ENCODE measurements at regions not wholly inside any gene's neighbourhood (a gene's known extent, or its start where the extent isn't known, plus 50 kb on each side); places are given as distances from the start of the nearest gene placed in this dataset.
"Not testable (repeated sequence)": the region's sequence is repeated elsewhere in the genome, so short reads cannot be mapped to it uniquely, and the experiment has no call there.

DNA sequence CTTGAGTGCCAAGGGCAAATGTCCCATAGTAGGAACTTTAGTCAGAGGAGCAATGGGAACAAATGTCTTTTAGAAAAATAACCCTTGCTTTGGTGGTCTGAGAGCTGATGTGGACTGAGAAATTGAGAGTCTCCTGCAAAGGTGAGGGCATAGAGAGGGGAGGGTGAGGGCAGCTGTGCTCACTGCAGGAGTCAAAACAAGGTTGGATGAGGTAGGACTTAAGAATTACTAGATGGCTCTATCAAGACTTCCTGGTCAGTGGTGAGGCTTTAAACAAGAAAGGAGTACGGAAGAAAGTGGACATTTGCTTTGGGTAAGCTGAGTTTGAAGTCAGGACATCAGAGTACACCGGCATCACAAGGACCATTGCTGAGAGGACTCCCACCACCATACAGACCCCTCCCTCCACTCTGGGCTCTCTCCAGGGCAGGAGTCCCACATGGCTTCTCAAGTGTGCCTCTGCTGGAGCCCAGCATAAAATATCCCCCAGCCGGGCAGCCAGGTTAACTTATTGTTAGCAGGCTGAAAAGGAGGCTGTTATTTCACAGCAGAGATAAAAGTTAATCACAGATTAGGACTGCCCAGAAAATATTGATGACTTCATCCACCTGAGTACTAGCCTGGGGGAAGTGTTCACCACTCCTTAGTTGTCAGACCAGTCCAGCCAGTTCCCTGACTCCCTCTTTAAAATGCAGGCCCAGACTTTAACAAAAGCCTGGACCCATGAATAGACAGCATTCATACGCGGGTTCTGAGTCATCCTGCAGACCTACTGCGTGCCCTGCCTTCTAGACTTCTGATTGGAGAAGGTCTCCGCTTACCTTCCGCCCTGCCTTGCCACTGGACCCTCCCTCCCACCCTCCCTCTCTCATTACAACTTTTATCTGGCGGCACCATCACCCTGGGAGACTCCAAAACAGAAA lies 167.2 kb downstream of the BCL2L11 start:
- not testable (repeated sequence) for DNase-seq (ENCODE audit: low spot score)

DNA sequence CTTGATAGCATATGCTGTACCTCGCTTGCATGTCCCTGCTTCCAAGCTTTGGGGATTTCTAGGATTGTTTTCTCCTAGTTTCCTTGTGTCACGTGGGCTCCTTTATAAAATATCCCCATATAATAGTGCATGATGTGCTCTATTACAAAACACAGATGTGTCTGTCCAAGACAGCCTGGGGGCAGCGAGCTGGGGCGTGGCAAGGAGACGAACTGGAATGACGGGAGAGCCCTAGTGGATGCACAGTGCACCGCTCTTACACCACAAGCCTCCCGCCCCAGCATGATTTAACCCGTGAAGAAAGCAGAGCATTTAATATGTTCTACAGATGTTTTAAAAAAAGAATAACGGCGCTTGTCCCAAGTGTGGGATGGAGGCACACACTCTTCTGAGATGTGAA lies 169.7 kb downstream of the BCL2L11 start:
- DNase-seq (ENCODE audit: low spot score), result not testable (repeated sequence)

DNA sequence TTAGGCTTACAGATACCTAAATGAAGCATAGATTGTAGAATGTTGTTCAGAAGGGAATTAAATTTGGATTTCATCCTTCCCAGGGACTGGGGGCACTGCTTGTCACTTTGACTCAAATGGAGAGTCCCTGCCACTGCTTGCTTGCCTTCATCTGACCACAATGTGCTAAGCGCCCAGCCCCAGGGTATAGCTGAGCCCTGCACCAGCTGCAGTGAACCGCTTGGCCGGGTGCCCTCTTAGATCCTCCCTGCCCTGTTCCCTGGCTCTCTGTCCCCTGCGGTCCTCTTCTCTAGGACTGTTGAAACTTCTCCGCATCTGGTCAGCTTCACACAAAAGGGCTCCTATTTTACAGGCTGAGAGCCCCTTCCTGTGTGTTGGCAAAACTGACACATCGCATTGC lies 170.9 kb downstream of the BCL2L11 start:
- not testable (repeated sequence) for DNase-seq (ENCODE audit: low spot score)

DNA sequence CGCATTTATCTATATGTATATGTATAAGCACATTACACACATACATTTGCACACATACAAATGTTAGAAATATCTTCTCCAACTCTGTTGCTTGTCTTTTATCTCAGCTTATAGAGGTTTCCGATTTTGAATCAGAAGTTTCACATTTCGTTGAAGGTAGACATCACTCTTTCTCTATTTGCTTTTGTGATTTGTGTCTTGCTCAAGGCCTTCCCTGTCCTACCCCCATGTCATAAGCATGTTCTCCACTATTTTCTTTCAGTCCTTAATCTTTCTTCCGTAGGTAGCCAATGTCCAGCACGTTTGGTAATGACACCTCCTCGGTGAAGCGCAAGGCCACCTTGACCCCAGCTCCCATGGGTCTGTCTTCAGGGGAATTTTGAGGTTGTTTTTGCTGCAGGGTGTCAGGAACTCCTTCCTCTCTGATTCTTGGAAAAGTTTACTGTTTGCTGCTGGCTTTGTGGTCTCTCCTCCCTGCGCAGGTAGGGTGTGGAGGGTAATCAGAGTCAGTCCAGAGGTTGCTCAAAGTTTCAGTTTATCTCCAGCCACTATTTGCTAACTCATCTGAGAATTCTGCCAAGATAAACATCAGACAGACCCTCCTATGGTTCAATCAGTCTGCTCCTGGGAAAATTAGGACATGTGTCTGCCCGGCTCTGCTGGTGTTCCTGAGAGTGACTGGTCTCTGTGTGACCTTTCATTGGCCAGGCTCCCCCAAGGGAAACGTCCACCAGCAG lies 171.7 kb downstream of the BCL2L11 start:
- not testable (repeated sequence) for DNase-seq (ENCODE audit: low spot score)

DNA sequence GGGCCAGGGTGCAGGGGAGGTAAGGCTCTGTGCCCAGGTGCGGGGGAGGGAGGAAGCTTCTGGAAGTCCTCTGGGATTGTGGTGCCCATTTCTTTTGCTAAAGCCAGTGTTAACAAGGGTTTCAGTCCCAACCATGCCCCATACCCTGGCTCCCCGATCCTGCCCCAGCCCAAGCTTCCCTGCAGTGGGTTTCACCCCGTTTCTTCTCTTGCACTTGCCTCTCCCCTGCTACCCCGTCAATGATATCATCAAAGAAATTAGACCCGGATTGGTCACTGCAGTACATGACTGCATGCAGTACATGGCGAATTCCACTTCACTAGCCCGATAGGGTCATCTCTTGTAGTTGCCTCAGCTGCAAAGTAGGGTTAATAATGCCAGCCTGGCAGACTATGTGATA lies 174.0 kb downstream of the BCL2L11 start:
- DNase-seq (ENCODE audit: low spot score), result not testable (repeated sequence)

DNA sequence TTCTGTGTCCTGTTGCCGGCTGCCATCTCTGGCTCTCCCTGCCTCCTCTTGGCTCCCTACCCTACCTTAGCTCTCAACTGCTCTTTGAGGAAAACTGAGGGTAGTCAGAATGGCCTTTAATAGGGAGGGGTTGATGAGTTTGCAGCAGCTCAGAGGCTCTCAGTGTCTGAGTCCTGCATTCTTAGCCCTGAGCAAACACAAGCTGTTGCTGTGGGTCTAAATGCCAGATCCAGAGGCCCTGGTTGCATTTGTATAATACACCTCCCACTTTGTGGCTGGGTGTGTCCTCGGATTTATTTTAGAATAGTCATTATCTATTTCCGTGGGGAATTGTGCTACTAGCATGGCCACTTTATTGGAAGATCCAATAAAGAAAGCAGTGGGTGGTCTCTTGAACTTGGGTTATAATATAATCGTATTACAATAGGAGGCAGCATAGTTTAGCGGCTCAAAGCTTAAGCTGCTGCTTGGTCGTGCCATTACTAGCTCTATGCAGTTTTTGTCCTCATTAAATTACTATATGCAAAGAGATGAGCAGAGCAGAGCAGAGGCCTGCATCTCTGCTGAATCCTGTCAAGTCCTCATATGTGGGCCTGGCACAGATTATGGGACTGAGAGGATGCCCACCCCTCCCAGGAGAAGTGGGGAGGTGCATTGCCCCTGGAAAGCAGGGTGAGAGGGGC lies 175.5 kb downstream of the BCL2L11 start:
- not testable (repeated sequence) for DNase-seq (ENCODE audit: low spot score)

DNA sequence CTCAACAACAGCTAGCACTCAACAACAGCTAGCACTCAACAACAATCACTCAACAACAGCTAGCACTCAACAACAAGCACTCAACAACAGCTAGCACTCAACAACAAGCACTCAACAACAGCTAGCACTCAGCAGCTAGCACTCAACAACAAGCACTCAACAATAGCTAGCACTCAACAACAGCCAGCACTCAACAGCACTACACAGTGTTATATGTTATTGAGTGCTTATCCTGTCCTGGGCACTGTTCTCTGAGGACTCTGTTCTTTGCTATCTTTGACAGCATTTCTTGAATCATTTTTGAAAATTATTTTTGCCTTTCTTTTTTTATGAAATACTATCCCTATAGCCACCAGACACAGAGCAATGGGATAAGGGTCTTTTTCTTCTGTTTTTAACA lies 176.4 kb downstream of the BCL2L11 start:
- DNase-seq (ENCODE audit: low spot score), result not testable (repeated sequence)

DNA sequence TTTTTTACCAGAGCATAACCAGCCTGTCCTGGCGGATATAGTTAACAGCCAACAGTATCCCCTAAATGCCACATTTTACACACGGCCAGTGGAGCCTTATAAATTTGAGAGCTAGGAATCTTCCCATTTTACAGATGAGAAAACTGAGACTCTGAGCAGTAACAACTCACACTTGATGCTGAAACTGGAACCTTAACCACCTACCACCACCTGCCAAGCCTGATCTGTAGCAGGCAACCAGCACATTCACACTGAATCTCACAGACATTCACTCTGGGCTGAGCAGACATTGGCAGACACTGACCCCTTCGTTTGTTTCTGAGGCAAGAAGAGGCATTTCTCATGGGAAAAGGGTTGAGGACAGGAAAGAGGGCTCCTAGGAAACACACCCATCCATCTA lies 178.2 kb downstream of the BCL2L11 start:
- not testable (repeated sequence) for DNase-seq (ENCODE audit: low spot score)

DNA sequence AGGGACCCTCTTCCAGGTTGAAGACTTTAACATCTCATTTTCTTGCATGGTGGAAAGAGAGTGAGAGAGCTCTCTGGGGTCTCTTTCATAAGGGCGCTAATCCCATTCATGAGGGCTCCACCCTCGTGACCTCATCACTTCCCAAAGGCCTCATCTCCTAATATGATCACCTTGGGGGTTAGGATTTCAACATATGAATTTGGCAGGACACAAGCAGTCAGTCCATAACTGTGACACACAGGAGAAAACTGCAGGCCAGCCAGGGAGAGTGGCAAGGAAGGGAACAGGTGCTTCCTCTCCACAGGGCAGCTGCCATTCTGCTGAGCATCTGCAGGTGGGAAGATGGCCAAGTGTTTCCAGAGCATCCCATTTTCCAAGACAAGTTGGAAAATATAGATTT lies 178.9 kb downstream of the BCL2L11 start:
- DNase-seq (ENCODE audit: low spot score), result not testable (repeated sequence)

DNA sequence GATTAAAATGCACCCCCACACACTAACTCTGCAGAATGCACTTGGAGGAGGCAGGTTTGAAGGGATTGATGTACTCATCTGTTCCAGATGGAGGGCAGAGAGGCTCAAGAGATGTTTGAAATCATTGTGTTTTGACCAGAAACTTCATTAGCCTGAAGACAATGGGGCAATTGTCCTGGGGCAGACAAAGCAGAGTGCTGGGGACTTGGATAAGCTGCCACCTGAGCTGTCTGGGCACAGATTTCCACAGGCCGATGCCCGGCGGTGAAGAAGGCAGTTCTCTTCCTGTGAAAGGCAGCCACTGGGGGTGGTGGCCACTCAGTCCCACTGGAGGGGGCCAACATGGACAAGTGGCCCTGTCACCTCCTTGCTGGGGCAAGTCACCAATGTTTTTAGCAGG lies 181.0 kb downstream of the BCL2L11 start:
- not testable (repeated sequence) for DNase-seq (ENCODE audit: low spot score)

DNA sequence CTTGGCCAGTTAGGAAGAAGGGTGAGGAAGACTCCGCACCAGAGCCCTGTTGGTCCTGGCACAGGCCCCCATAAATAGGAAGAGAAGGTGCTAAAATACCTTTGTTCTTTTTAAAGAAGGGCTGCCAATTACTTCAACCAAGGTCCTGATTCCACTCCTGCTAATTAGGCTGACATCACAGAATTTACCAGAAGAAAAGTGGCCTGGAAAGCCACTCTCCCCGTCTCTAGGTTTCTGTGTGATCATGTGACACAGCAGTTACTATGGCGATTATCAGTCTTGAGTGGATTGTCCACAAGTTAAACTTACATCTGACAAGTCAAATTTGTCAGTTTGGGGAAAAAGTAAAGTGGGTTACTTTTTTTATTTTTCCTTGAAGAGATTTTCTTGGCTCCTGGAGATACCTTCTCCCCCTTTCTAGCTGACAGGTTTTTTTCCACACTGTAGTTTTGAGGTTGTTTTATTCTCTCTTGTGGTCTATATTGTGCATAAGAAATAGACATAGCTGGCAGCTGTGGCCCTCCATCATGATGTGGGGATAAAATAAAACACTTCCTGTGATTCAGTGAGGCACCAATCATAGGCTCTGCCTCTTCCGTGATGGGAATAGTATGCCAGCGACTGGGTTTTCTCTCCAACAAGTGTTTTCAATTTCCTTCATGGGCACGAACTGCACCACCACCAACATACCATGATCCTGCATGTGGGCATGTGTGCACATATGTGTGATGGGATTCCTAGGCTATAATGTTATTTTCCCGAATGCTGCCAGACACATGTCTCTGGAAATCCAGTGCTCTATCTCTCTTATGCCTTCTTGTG lies 181.9 kb downstream of the BCL2L11 start:
- not testable (repeated sequence) for DNase-seq (ENCODE audit: low spot score)

DNA sequence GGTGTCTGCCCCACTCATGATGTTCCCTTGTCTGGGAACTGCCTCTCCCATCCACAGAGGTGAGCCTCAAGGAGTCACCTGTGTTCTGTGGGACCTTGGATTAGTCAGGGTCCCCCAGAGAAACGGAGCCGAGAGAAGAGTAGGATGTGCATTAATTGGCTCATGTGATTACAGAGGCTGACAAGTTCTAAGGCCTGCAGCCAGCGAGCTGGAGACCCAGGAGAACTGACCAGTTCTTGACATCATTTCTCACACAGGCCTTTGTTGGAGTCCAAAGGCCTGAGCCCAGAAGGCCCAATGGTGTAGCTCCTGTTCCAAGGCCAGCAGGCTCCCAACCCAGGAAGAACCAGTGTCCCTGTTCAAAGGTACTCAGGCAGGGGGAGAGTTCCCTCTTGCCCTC lies 186.6 kb downstream of the BCL2L11 start:
- DNase-seq (ENCODE audit: low spot score), result not testable (repeated sequence)

DNA sequence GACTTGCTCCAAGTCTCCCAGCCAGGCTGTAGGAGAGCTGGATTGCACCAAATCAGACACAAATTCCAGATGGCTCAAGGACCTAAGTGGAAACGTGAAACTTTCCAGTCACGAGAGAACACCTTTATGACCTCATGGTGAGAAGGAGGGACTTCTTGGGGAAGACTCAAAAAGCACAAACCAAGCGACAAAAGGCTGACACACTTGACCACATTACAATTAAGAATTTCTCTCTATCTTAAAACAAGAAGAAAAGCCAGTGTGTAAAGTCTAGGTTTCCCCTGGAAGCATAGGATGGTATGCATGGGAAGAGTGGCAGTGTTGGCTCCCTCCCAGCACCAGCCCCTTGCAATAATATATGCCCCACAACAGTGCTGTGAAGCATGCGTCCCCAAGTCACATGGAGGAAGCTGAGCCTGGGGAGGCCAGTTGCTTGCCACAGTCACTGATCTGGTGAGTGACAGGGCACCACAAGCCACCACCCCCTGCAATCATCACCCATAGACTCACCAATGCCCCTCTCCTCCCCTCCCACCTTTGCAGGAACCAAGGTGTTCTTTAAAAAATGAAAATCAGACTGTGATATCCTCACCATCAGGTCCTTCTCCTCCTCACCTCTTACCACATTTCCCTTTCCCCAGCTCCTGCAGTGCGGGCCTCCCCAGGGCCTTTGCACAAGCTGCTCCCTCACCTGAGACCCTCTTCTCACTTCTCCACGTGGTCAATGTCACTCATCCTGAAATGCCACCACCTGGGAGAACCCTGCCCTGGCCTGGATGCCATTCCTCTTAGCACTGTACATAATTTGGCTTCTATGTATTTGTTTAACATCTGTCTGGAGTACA lies 188.7 kb downstream of the BCL2L11 start:
- DNase-seq (ENCODE audit: low spot score), result not testable (repeated sequence)

DNA sequence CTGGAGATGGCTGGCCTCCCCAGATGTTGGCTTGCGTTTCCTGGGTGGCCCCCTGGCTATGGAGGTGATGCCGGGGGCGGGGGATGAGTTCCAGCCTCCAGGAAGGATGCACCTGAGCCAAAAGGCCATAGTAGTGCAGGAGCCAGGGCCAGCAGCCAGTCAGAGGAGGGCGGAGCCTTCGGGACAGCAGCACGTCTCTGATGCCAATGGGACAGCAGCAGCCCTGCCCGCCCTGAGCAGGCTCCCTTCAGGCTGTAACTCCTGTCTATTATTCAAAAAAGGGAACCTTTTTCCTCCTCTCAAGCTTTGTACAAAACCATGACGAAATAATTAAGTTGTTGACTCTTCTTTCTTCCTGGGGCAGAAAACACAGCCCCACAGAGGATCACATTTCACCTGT lies 189.7 kb downstream of the BCL2L11 start:
- DNase-seq (ENCODE audit: low spot score), result not testable (repeated sequence)

DNA sequence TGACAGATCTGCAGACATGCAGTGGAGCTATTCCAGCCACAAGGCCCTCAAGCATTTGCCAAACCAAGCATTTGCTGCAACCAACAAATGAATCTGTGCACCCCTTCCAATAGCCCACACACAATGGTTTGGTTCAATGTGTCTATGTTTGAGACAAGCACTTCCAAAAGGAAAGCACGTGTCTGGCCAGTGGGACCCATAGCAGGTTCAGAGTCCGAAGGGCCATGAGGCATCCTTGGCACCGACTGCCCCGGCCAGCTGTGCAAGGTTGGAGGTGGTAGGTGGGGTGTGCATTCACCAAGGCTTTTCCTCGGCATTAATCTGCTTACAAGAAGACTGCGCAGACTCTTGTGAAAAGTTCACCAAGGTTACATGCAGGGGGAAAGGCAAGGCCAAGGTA lies 190.9 kb downstream of the BCL2L11 start:
- not testable (repeated sequence) for DNase-seq (ENCODE audit: low spot score)

DNA sequence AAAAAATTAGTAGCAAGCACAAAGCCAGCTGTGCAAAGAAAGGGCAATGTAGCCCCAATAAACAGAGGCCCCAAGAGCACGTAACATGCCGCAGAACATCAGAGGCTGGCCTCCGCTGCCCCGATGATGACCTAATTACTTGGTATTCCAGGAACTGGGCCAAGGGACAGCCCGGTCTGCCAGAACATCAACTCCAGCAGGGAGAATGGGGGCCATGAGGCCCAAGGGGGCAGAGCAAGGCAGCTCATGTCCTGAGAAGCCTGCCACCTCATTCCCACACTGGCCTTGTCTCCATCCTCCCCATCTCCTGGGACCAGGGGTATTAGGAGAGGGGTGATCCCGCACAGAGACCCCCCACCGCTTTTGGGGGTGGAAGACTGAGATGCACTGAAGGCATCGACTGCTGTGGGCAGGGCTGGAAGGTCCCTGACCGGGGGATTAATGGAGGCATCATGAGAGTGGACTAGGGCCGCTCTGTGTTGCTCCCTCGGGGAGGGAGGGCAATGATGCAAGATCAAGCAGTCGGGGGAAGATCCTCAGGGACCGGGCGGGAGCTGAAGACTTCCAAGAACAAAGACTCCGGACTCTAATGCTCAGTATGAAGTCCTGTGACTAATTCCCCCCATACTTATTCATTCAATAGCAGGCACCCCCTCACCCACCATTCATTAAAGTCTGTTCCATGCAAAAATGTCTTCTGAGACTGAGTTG lies 192.3 kb downstream of the BCL2L11 start:
- not testable (repeated sequence) for DNase-seq (ENCODE audit: low spot score)

DNA sequence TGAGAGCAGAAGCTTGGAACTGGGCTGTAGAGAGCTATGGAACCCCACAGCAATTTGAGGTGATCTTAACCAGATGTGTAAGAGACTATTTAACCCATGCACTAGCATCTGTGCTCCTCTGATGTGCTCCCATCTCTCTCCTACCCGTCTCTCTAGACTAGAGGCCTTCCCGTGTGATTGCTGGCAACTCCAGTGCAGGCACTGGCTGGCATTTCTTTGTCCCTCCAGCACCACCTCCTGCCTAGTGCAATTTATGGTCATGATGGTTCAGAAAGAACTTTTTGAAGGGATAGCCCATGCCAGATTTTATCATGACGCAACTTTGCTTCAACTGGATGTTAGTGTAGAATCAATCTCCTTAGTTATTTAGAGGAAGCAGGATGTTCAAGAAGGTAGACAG lies 193.0 kb downstream of the BCL2L11 start:
- not testable (repeated sequence) for DNase-seq (ENCODE audit: low spot score)

DNA sequence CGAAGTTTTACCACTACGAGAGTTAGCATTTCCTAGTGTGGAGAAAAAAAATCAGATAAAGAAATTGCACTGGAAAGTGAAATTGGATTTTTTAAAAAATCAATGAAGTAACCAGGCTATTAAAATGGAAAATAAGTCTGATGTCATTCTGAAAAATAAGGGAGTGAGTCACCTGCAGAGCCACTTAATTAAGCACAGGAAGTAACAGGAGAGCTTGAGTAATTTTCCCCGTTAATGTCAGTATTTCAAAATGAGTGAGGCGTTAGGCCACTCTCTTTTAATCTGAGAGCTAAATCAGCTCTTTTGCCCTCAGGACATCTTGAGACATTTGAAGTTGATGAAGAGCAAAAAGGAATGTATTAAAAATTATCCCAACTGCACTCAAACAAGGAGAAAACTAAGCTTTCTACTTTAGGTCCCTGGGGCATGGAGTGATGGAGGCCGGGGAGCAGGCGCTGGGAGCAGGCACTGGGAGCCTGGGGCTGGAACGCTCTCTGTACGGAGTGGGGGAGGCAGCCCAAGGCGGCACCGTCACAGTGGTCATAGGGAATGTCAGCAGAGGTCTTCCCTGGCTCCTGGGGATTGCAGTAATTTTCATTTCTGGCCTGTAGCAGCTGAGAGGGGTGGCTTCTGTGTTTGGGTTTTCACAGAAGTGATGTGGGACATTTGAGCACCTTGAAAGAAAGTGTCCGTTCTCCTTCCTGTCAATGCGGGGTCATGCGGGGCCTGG lies 194.6 kb downstream of the BCL2L11 start:
- DNase-seq (ENCODE audit: low spot score), result not testable (repeated sequence)

DNA sequence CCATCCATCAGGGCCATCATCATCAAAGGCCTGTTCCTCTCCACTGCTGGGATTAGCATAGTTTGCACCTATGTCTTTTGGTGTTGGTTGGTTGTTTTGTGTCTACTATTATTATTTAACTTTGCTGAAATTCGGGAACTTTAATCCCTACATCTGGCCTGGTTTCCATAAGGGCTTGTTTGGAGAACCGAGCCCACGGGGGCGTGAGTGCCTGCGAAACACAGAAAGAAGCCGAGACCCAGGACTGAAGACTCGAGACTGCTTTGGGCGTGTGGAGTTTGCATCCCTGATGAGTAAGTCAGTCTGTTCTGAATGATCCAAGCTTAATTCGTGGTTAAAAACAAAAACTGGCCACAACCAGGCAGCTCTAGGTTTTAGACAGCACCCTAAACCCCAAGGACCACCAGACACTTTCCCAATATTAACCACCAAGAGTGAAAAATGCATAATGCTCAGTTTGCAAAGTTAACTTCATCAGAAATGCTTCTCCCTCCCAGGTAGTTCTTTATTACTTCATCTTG lies 195.6 kb downstream of the BCL2L11 start:
- not testable (repeated sequence) for DNase-seq (ENCODE audit: low spot score)
